Stimulated activated naive CD4-positive, alpha-beta T cell (primary cell): ENCODE measurements at regions not wholly inside any gene's neighbourhood (a gene's known extent, or its start where the extent isn't known, plus 50 kb on each side); places are given as distances from the start of the nearest gene placed in this dataset.
"Not testable (repeated sequence)": the region's sequence is repeated elsewhere in the genome, so short reads cannot be mapped to it uniquely, and the experiment has no call there.

Experiments used
- DNase-seq, 6 experiments: peaks; one replicate each; lab custom pipeline; 2025; lab: John Stamatoyannopoulos, UW

GRCh38 chr10:17538941-17539340, 78.2 kb downstream of the HACD1 start:
- no peak for DNase-seq

- no peak for DNase-seq
Measured at GRCh38 chr10:17537281-17537680, 79.9 kb downstream of the HACD1 start.

GRCh38 chr10:17536221-17536620, 81.0 kb downstream of the HACD1 start:
- no peak for DNase-seq

- DNase-seq, result no peak
Measured at GRCh38 chr10:17533731-17534130, 79.3 kb upstream of the ST8SIA6 start.

DNA sequence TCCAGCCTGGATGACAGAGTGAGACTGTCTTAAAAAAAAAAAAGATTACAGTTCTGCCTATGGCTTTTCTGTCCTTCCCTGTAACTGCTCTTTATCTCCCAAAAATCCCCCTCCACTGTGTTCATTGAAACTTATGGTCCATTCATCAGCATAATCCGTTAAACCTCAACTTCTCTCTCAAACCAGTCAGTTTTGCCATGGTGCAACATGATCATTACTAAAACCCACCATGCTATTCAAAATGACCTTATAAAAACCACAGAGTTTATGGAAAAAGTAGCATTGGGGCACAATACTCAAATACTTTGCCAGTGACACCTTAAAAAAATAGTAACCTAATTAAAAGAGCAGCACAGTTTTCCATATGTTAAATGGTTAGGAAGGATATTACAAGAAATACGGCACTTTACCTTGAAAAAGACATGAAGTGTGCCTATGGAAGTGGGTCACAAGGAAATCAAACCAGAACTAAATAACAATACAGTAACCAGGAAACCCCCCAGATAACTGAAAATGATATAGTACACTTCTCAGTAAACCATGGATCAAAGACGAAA, 74.0 kb upstream of the ST8SIA6 start:
- DNase-seq, result no peak

- DNase-seq, result no peak
Measured at GRCh38 chr10:17527514-17528146, 73.2 kb upstream of the ST8SIA6 start.

GRCh38 chr10:17526571-17526970, 72.2 kb upstream of the ST8SIA6 start:
- not testable (repeated sequence) for DNase-seq

GRCh38 chr10:17523917-17524316, 69.5 kb upstream of the ST8SIA6 start:
- no peak for DNase-seq

GRCh38 chr10:17523246-17523753, 68.9 kb upstream of the ST8SIA6 start:
- no peak for DNase-seq

DNA sequence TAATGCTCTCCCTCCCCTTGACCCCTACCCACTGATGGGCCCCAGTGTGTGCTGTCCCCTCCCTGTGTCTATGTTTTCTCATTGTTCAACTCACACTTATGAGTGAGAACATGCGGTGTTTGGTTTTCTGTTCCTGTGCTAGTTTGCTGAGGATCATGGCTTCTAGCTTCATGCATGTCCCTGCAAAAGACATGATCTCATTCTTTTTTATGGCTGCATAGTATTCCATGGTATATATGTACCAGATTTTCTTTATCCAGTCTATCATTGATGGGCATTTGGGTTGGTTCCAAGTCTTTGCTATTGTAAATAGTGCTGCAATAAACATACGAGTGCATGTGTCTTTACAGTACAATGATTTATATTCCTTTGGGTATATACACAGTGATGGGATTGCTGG, 67.9 kb upstream of the ST8SIA6 start:
- not testable (repeated sequence) for DNase-seq

GRCh38 chr10:17519457-17519856, 65.1 kb upstream of the ST8SIA6 start:
- no peak for DNase-seq

GRCh38 chr10:17518338-17518737, 63.9 kb upstream of the ST8SIA6 start:
- DNase-seq, result no peak

DNA sequence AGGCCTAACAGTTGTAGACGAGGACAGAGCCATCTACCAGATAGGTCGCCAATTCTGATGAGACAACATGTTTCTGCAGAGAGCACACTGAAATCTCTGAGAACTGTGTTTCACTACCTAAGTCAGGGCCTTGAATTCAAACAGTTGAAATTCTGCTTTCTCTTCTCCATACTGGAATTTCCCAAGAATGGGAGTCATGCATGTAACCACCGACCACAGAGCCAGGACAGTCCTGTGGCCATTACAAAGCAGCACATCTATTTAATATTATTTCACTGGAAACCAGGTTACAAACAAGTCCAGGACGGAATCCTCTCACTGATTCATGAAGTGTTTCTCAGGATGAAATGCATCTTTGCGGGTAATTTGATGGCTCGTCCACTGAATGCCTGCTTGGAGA, 62.0 kb upstream of the ST8SIA6 start:
- no peak for DNase-seq

GRCh38 chr10:17512341-17513001, 58.1 kb upstream of the ST8SIA6 start:
- no peak for DNase-seq

GRCh38 chr10:17510242-17510908, 56.0 kb upstream of the ST8SIA6 start:
- no peak for DNase-seq

DNA sequence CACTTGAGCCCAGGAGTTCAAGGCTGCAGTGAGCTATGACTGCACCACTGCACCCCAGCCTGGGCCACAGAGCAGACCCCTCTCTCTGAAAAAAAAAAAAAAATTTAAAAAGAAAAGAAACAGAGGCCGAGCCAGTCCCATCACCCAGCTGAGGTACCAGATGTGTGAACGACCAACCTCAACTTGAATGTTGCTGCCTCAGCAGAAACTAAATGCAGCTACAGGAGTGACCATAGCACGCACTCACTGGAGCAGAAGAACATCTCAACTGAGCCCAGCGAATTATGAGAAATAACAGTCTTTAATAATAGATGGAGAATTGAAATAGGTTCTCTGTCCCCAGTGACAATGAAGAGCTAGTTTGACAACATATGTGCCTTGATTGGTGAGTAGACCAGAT, 53.1 kb upstream of the ST8SIA6 start:
- no peak for DNase-seq

- DNase-seq, result peak in 2 of 6 experiments; percentile 11 to 23
Measured at GRCh38 chr10:17506856-17507471, 52.6 kb upstream of the ST8SIA6 start.

DNA sequence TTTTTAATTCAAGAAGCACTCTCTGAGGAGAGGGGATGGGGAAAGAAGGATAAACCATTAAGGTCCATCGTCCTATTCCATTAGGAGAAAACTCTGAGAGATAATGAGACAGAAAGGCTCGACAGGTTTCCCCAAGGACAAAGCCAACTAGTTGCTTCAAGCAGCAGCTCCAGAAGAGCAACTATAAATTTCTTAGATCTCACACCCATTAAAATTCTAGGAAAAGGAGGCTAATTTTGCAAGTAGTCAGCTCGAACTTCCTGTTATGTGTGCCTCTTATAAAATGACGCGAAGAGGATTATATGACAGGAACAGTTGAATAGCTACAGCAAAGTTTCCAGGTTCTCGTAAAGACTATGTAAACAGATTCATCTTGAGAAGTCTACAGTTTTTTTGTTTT, 52.0 kb upstream of the ST8SIA6 start:
- peak in 1 of 6 experiments; percentile 23 for DNase-seq

DNA sequence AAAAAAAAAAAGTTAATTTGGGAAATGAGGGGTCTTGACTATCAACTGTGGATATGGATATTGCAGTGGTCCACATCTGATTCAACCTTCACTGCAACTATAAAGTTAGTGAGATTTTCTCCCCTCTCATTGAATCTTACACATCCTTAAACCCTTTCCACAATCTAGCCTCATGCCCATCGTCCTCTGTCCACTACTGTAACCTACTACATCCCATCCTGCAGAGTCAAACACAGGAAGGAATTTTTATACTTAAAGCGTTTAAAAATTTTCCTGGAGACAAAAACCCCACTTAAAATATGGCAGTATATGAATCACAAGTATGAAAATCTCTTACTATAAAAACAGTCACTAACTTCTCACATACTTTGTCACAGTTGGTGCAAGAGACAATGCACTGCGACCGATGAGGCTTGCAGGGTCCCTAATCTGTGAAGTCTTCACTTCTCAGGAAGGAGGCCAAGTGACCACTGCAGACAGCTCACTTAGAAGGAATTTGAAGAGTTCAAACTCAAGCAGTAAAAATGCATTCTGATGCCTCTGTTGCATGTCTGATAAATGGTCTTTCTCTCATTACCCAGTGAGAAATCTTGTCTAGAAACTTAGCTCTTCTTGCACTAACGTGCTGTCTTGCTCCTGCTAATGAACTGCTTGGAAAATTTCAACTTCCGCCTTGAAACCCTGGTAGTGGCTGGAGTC, 50.3 kb upstream of the ST8SIA6 start:
- DNase-seq, result no peak
